ENCODE measurements at regions not wholly inside any gene's neighbourhood (a gene's known extent, or its start where the extent isn't known, plus 50 kb on each side); places are given as distances from the start of the nearest gene placed in this dataset.

DNA sequence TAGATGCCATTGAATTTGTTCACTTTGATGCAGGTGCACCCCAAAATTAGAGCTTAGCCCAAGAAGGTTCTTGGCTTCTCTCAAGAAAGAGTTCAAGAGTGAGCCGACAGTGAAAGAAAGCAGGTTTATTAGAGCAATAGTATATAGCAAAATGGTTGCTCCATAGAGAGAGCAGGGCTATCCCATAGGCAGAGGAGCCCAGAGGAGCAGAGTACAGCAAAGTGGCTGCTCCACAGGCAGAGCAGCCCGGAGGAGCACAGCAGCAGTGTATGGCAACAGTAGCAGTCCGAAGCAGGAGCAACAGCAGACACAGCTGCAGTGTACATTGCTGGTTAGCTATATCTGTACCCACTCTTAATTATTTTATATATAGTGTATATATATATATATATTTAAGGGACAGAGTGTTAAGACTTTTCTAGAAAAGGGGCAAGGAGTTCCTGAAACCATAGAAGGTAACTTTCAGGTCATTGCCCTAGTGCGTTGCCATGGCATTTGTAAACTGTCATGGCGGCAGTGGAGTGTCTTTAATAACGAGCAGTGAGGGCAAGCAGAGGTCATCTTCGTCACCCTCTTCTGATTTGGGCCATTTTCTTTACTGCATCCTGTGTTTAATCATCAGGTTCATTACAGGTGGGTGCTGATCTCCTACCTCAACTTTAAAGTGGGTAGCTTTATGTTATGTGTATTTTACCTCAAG, 222.7 kb downstream of the CYB561 start:
- no peak for TF ChIP-seq CTCF (IDR thresholded peaks at IDR 0.05; ENCODE audit: insufficient read depth, low read length, poor library complexity, severe bottlenecking)
- TF ChIP-seq EZH2phosphoT487 (conservative IDR thresholded peaks at IDR 0.05; ENCODE audit: low read length): no peak
